ENCODE measurements at regions not wholly inside any gene's neighbourhood (a gene's known extent, or its start where the extent isn't known, plus 50 kb on each side); places are given as distances from the start of the nearest gene placed in this dataset.

- Mint-ChIP-seq H3K9me3 (no peaks in the 10 kb centered on the region), H3K36me3 (no peaks in the 10 kb centered on the region), H3K27me3 (peaks cover 12% of the 10 kb centered on the region), H3K27ac (no peak overlapping the region), H3K4me1 (no peaks in the 10 kb centered on the region), H3K4me3 (no peak overlapping the region)
- DNase-seq: no peak
Measured at GRCh38 chr16:47943235-47943634, 212.6 kb downstream of the ABCC12 start.

- H3K36me3 Mint-ChIP-seq: no peaks in the 10 kb centered on the region
- no peak overlapping the region for H3K4me3 Mint-ChIP-seq
- no peak overlapping the region for H3K27ac Mint-ChIP-seq
- H3K9me3 Mint-ChIP-seq: no peaks in the 10 kb centered on the region
- H3K4me1 Mint-ChIP-seq: no peaks in the 10 kb centered on the region
- DNase-seq: no peak
- peaks cover 4% of the 10 kb centered on the region for H3K27me3 Mint-ChIP-seq
Measured at GRCh38 chr16:47940466-47940865, 215.3 kb downstream of the ABCC12 start.

DNA sequence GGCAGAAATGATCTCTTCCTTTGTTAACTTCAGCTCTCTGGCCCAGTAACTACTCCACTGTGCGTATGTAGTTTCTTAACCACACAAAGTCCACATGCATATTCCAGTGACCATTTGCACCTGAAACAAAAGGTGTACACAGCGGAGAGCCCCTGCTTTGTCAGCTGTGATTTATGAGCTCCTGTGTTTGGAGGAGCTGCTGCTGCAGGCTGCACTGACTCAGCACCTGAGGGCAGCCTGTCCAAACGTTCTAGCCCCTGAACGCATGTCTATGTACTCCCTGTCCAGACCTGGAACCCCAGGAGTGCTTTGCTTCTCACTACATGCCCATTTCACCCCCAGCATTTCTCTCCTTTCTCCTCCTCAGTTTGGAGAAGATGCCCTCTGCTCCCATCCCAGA lies 216.1 kb downstream of the ABCC12 start:
- H3K4me3 Mint-ChIP-seq: no peak overlapping the region
- H3K27me3 Mint-ChIP-seq: peaks cover 4% of the 10 kb centered on the region
- H3K27ac Mint-ChIP-seq: no peak overlapping the region
- no peak for DNase-seq
- H3K9me3 Mint-ChIP-seq: no peaks in the 10 kb centered on the region
- H3K36me3 Mint-ChIP-seq: no peaks in the 10 kb centered on the region
- no peaks in the 10 kb centered on the region for H3K4me1 Mint-ChIP-seq

GRCh38 chr16:47938272-47938671 lies 217.5 kb downstream of the ABCC12 start:
- no peaks in the 10 kb centered on the region for H3K27me3 Mint-ChIP-seq
- no peak overlapping the region for H3K4me3 Mint-ChIP-seq
- DNase-seq: no peak
- H3K4me1 Mint-ChIP-seq: no peaks in the 10 kb centered on the region
- no peaks in the 10 kb centered on the region for H3K9me3 Mint-ChIP-seq
- no peaks in the 10 kb centered on the region for H3K36me3 Mint-ChIP-seq
- H3K27ac Mint-ChIP-seq: no peak overlapping the region

DNA sequence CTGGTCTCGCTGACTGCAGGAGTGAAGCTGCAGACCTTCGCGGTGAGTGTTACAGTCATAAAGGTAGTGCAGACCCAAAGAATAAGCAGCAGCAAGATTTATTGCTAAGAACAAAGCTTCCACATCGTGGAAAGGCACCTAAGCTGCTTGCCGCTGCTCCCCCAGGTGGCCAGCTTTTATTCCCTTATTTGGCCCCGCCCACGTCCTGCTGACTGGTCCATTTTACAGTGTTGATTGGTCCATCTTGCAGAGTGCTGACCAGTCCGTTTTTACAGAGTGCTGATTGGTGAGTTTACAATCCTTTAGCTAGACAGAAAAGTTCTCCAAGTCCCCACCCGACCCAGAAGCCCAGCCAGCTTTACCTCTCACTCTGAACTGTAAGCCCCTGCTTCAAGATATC lies 227.8 kb downstream of the ABCC12 start:
- Mint-ChIP-seq H3K9me3 (peaks cover 1% of the 10 kb centered on the region), H3K4me1 (no peaks in the 10 kb centered on the region), H3K4me3 (no peak overlapping the region), H3K36me3 (no peaks in the 10 kb centered on the region), H3K27me3 (peaks cover 4% of the 10 kb centered on the region), H3K27ac (no peak overlapping the region)
- no peak for DNase-seq

DNA sequence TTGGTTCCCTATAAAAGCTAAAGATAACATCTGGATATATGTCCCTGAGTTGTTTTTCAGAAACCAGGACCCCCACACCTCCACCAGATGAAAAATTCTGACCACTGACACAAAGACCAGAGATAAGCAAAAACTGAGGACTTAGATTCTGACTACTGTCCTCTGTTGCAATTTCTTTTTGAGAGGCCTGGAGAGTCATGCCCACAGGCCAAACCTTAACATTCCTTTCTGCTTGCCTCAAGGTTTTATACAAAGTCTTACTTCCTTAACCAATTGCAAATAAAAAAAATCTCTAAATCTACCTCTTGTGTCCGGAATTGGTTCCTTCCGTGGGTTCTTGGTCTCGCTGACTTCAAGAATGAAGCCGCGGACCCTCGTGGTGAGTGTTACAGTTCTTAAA lies 228.5 kb downstream of the ABCC12 start:
- no peak overlapping the region for H3K4me3 Mint-ChIP-seq
- H3K27ac Mint-ChIP-seq: no peak overlapping the region

DNA sequence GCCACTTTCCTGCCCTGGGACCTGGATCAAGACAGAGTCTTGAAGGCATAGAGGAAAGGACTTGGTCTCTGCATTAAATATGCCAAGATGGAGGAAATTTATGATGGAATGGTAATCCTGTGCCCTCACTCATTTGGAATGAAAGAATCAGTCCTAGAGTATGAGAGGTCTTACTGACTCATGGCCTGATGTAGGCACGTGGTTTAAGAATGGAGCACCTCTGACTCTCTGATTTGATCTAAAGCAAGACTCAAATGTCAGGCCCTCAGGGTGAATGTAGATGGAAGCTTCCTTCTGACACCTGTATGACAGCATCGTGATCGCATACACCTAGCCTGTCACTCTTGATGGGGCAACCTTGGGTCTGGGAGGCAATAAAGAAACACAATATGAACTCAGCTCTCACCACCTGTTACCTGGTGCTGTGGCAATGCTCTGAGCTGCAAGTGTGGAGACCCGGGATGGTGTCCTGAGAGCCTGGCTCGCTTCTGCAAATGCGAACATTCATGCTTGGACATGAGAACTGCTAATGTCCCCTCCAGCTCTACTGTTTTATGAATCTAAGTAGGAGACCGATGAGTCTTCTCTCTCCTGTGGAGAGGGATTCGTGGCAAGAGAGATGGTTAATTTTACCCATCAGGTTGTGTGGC lies 229.9 kb downstream of the ABCC12 start:
- H3K4me1 Mint-ChIP-seq: no peaks in the 10 kb centered on the region
- no peaks in the 10 kb centered on the region for H3K36me3 Mint-ChIP-seq
- DNase-seq: no peak
- no peak overlapping the region for H3K27ac Mint-ChIP-seq
- no peak overlapping the region for H3K4me3 Mint-ChIP-seq
- H3K9me3 Mint-ChIP-seq: no peaks in the 10 kb centered on the region
- peaks cover 4% of the 10 kb centered on the region for H3K27me3 Mint-ChIP-seq

More for the DNA sequence above, 228.5 kb downstream of the ABCC12 start:
- no peak for DNase-seq
- Mint-ChIP-seq H3K4me1 (no peaks in the 10 kb centered on the region), H3K36me3 (no peaks in the 10 kb centered on the region), H3K27me3 (peaks cover 4% of the 10 kb centered on the region), H3K9me3 (no peaks in the 10 kb centered on the region)

GRCh38 chr16:47924950-47925349 lies 230.8 kb downstream of the ABCC12 start:
- Mint-ChIP-seq H3K4me1 (no peaks in the 10 kb centered on the region), H3K9me3 (no peaks in the 10 kb centered on the region), H3K36me3 (no peaks in the 10 kb centered on the region), H3K27ac (no peak overlapping the region), H3K4me3 (no peak overlapping the region), H3K27me3 (peaks cover 4% of the 10 kb centered on the region)
- DNase-seq: no peak

- no peaks in the 10 kb centered on the region for H3K9me3 Mint-ChIP-seq
- no peaks in the 10 kb centered on the region for H3K36me3 Mint-ChIP-seq
- no peak overlapping the region for H3K4me3 Mint-ChIP-seq
- H3K4me1 Mint-ChIP-seq: no peaks in the 10 kb centered on the region
- DNase-seq: no peak
- H3K27me3 Mint-ChIP-seq: peaks cover 4% of the 10 kb centered on the region
- no peak overlapping the region for H3K27ac Mint-ChIP-seq
Measured at GRCh38 chr16:47921535-47921934, 234.3 kb downstream of the ABCC12 start.

DNA sequence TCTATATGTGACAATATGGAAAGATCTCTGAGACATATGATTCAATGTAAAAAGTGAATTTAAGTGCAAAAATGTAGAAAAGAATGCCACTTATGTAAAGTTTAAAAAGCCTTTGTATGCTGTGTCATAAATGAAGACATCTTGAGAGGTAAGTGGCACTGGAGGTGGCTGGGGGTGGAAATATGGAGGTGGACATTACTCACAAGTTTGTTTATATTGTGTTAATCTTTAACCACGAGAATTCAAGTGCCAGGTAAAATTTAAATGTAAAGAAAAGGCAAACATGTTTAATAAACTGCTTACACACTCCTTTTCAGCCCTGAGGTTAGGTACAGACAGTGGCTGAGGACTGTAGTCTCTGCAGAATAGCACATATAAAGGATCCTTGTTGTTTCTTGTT lies 235.1 kb downstream of the ABCC12 start:
- H3K4me3 Mint-ChIP-seq: no peak overlapping the region
- no peaks in the 10 kb centered on the region for H3K4me1 Mint-ChIP-seq
- H3K27me3 Mint-ChIP-seq: peaks cover 4% of the 10 kb centered on the region
- no peaks in the 10 kb centered on the region for H3K36me3 Mint-ChIP-seq
- no peak overlapping the region for H3K27ac Mint-ChIP-seq
- no peak for DNase-seq
- H3K9me3 Mint-ChIP-seq: no peaks in the 10 kb centered on the region

GRCh38 chr16:47917118-47917517 lies 238.7 kb downstream of the ABCC12 start:
- H3K27me3 Mint-ChIP-seq: no peaks in the 10 kb centered on the region
- H3K36me3 Mint-ChIP-seq: no peaks in the 10 kb centered on the region
- DNase-seq: no peak
- H3K27ac Mint-ChIP-seq: no peak overlapping the region
- H3K4me1 Mint-ChIP-seq: no peaks in the 10 kb centered on the region
- peaks cover 4% of the 10 kb centered on the region for H3K9me3 Mint-ChIP-seq
- H3K4me3 Mint-ChIP-seq: no peak overlapping the region

GRCh38 chr16:47916266-47916665 lies 239.5 kb downstream of the ABCC12 start:
- Mint-ChIP-seq H3K27ac (no peak overlapping the region), H3K36me3 (no peaks in the 10 kb centered on the region), H3K9me3 (peaks cover 4% of the 10 kb centered on the region), H3K4me3 (no peak overlapping the region), H3K27me3 (no peaks in the 10 kb centered on the region), H3K4me1 (no peaks in the 10 kb centered on the region)
- no peak for DNase-seq

- no peak overlapping the region for H3K27ac Mint-ChIP-seq
- H3K36me3 Mint-ChIP-seq: no peaks in the 10 kb centered on the region
- H3K4me3 Mint-ChIP-seq: no peak overlapping the region
- no peaks in the 10 kb centered on the region for H3K27me3 Mint-ChIP-seq
- H3K4me1 Mint-ChIP-seq: no peaks in the 10 kb centered on the region
- DNase-seq: no peak
- H3K9me3 Mint-ChIP-seq: peaks cover 2% of the 10 kb centered on the region
Measured at GRCh38 chr16:47907109-47907508, 248.7 kb downstream of the ABCC12 start.

- no peak overlapping the region for H3K4me3 Mint-ChIP-seq
- DNase-seq: no peak
- peaks cover 6% of the 10 kb centered on the region for H3K9me3 Mint-ChIP-seq
- H3K4me1 Mint-ChIP-seq: no peaks in the 10 kb centered on the region
- no peak overlapping the region for H3K27ac Mint-ChIP-seq
- H3K27me3 Mint-ChIP-seq: no peaks in the 10 kb centered on the region
- H3K36me3 Mint-ChIP-seq: no peaks in the 10 kb centered on the region
Measured at GRCh38 chr16:47905771-47906170, 250.0 kb downstream of the ABCC12 start.

- Mint-ChIP-seq H3K27me3 (no peaks in the 10 kb centered on the region), H3K27ac (no peak overlapping the region), H3K4me3 (no peak overlapping the region)
Measured at GRCh38 chr16:47904691-47905090, 251.1 kb downstream of the ABCC12 start.

DNA sequence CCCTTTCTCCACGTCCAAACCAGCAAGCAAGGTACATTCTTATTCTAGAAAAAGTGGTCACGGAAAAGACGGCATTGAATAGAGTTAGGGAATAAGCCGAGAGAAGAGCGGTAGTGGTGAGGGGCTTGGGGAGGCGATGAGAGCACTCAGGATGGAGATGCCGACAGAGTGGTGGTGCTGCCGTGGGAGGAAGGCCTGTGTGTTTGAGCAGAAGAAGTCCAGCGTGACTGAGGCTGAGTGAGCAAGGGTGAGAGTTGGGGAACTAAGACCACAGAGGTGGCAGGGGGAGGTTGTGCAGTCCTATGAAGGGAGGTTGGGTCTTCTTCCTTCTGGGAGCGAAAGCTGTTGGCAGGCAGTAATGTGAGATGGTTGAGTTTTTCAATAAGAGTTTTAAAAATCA lies 252.3 kb downstream of the ABCC12 start:
- peaks cover 8% of the 10 kb centered on the region for H3K9me3 Mint-ChIP-seq
- no peaks in the 10 kb centered on the region for H3K27me3 Mint-ChIP-seq
- no peak overlapping the region for H3K27ac Mint-ChIP-seq
- no peaks in the 10 kb centered on the region for H3K4me1 Mint-ChIP-seq
- no peak for DNase-seq
- H3K4me3 Mint-ChIP-seq: no peak overlapping the region
- no peaks in the 10 kb centered on the region for H3K36me3 Mint-ChIP-seq

More at GRCh38 chr16:47904691-47905090, 251.1 kb downstream of the ABCC12 start:
- Mint-ChIP-seq H3K9me3 (peaks cover 6% of the 10 kb centered on the region), H3K36me3 (no peaks in the 10 kb centered on the region), H3K4me1 (no peaks in the 10 kb centered on the region)
- DNase-seq: no peak

Data from activated naive CD8-positive, alpha-beta T cell treated with anti-CD3 and anti-CD28 coated beads for 36 hours (primary cell).